GM18499 (cell line): ENCODE measurements at regions not wholly inside any gene's neighbourhood (a gene's known extent, or its start where the extent isn't known, plus 50 kb on each side); places are given as distances from the start of the nearest gene placed in this dataset.

Experiments
- ATAC-seq: cut with Tn5 transposase; IDR thresholded peaks from one replicate; pipeline ENCODE4 v1.9.1; 2021; ENCODE audit warnings: moderate number of reproducible peaks; ENCODE audit not compliant: insufficient read depth, unreplicated experiment

GRCh38 chr11:116603728-116604323, 169.0 kb downstream of the BUD13 start:
- ATAC-seq = no peak

DNA sequence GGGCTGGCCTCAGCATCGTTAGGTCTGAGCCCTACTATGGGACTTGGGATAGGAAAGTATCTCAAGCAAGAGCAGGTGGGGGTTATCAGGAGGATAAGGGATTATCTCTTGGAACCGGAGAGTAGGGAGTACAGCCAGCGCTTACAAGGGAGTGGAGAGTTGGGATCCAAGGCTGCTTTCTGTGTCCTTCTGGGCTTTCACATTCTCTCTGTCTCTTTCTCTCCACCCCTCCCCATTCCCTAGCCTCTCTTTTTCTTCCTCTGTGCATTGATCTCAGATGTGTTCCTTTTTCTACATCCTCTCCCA, 170.2 kb downstream of the BUD13 start:
- ATAC-seq = no peak

GRCh38 chr11:116601814-116602636, 170.8 kb downstream of the BUD13 start:
- no peak for ATAC-seq

DNA sequence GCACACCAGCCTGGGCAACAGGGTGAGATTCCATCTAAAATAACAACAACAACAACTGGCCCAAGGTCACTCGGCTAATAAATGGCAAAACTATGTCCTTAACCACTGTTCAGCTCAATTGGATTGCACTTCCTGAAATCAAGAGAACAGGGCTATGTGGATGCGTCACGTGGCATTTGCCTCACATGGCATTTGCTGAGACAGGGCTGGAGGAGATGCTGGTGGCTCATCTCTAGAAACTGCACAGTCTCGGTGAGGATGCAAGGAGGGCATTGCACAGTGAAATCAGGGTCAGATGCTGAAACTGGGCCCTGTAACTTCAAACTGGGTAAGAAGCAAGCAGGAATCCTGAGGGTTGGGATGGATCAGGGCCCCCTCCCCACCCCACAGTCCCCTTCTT, 171.9 kb downstream of the BUD13 start:
- no peak for ATAC-seq

DNA sequence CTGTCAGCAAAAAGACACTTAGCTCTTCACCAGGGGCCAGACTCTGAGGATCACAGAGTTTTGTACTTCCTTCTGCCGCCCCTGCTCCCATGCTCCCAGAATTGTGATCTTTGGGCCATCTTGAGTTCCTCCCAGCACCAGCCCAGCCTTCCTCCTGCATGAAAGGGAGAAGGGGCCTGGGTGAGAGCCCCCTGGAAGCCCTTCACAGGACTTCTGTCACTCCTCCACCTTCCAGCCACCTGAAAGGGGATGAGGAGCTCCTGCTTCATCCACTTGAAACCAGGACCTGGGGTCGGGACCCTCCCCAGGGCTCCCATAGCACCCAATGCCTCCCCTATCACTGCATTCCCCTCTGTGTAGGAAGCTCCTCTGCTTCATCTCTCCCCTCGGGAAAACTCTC, 174.2 kb downstream of the BUD13 start:
- ATAC-seq = no peak

DNA sequence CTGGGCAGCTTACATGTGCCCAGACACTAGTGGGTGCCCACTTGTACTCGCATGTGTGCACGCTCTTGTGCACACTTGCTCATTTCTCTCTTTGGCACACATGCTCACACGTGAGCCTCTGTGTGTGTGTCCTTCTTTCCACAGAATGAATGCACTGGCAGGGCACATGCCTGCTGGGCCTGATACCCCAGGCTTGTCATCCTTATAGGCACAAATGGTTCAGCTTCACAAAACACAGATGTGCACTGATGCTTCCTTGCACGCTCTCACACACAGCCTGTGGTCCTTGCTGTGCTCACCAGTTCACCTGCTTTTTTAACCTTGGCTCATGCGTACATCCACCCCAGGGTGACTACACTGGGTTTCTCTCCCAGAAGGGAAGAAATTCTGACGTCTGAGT, 174.8 kb downstream of the BUD13 start:
- no peak for ATAC-seq

DNA sequence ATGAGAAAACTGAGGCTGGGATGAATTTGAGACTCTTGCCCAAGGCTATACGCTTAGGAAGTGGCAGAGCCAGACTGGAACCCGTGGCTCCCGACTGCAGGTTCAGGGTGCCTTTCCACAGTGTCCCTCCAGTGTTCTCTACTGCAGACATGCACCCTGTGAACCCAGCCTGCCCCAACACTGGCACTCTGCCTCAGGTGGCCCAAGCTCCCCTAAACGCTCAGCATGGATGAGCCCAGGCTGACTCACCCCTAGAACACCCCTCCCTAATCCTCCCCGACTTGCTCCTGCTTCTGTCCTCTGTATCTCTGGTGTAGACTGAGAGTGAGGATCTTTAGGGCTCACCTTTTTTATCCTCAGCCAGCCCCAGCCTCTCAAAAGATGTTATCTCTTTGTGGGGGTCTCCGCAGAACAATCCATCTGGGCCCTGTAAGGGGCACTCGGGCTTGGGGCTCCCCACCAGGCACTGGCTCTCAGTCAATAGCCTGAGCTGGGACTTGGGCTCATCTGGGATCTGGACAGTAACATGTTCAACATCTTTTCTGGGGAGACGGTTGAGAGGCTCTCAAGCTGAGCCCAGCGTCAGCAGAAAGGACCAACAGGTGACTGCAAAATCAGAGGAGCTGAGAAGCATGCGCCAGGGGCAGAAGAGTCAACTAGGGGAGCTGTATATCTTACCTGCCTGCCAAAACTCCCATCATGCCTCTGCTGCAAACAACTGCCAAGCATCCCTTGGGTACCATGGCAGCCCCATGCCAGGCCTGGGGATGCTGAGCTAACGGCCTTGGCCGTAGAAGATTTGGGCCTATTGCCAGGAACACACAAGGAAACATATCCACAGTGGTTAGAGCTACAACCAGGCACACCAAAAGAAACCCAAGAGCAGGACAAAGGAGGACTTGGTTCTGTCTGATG, 176.2 kb downstream of the BUD13 start:
- no peak for ATAC-seq

DNA sequence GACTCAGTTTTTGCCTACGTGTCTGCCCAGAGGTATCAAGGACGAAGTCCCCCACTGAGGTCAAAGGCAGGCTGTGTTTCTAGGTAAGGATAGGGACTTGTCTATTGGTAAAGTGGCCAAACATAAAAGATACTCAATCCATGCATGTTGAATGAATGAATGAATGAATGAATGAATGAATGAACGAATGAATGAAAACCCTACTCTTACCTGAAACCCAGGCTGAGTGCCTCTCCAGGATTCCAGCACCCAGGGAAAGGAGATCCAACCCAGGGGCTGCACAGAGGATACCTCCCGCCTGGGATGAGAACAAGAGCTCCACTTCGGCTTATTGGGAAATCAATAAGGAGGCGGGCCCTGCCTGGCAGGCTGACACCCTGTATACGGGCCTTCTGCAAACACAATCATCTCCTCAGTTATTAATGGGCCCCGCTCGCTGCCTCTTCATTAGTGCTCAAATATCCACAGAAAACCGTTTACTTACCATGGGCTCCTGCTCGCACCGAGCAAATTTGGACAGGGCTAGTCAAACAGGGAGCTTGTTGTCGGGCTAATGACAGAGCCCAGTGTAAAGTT, 177.4 kb downstream of the BUD13 start:
- no peak for ATAC-seq

- ATAC-seq = no peak
Observed at GRCh38 chr11:116590844-116591570, 181.8 kb downstream of the BUD13 start.

DNA sequence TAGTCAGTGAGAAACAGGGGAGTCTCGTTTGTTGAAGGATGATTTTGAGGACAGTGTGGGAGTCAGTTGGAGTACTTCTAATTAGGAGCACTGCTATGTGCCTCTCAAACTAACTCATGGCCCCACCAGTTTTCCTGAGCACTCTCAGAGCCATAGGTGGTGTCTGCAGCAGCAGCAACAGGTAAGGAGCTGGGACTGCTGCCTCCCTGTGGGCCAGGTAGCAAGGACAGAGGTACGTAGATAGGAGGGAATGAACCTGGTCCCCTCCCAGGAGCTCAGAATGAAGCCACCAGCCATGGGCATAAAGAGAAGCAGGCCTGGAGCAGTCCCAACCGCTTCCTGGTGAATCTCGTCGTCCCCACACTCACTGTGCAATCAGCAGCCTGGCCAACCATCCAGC, 183.4 kb downstream of the BUD13 start:
- ATAC-seq = no peak

GRCh38 chr11:116586392-116586791, 186.4 kb downstream of the BUD13 start:
- no peak for ATAC-seq

DNA sequence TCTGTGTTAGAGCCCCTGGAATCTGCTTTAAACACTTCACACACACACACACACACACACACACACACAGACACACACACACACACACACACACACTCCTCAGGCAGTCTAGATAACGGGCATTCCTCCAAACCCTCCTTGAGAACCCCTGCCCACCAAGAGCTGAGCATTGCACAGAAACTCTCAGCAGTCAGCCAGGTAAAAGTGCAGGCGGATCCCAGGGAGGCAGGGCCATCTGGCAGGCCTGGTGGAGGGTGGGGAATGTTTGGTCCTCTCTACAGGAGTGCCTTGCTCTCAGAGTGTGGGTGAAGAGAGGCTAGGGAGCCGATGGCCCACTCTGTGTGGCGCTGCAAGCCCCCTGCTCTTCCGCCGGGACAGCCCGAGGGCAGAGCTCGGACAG, 190.2 kb downstream of the BUD13 start:
- ATAC-seq = no peak

GRCh38 chr11:116581349-116581748, 191.4 kb downstream of the BUD13 start:
- no peak for ATAC-seq

DNA sequence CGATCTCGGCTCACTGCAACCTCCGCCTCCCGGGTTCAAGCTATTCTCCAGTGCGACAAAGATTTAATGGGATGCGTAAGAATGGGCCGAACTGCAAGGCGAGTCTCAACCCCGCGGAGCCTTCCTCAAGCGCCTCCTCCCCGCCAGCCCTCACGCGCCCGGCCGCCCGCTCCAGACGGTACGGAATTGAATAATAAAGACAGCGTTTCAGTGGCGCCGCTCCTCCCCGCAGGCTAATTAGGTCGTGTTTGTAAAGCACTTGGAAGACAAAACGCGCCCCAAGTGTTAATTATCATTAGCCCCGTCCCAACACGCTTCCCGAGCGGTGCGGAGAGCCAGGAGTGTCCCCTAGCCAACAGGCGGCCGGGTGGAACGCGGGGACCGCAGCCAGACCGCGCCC, 192.0 kb downstream of the BUD13 start:
- no peak for ATAC-seq

DNA sequence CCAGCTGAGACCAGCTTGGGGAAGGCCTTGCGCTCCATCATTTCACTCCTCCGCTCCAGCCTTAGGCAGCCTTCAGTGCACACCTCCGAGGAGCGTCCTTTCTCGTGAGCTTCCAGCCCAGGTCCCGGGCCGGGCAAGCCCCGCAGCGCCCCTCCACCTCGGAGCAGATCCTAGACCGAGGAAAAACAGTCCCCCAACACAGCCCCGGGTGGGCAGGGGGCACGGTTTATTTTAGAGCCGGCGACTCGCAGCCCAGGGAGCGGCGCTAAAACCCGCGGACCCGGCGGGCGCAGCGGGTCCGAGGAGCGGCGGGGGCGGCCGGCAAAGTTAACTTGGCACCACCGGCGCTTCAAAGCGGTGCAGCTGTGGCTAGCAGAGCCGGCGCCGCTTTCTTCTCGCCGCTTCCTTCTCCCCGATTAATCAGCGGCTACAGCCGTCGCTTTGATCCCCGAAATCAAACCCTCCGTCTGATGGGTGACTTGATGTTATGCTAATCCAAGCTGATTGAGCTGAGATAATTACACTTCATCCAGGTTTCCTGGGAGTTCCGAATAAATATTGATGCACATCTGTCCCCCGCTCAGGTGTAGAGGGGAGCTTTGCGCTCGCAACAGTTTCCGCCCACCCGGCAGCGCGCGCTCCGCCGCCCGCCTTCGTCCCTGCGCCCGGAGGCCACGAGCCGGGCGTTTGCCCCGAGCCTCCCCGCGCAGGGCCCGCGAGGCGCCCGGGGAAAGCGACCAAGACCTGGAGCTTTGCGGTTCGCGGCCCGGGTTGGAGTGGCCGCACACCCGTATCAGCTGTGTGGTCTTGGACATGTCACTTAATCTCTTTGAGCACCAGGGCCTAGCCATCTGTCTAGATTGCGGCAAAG, 192.7 kb downstream of the BUD13 start:
- no peak for ATAC-seq

- ATAC-seq = no peak
Observed at GRCh38 chr11:116579031-116579653, 193.6 kb downstream of the BUD13 start.

GRCh38 chr11:116577956-116578355, 194.8 kb downstream of the BUD13 start:
- ATAC-seq = no peak

- no peak for ATAC-seq
Observed at GRCh38 chr11:116577273-116577672, 195.5 kb downstream of the BUD13 start.

- no peak for ATAC-seq
Observed at GRCh38 chr11:116576526-116576925, 196.3 kb downstream of the BUD13 start.
